AG04450 (cell line): ENCODE measurements at regions not wholly inside any gene's neighbourhood (a gene's known extent, or its start where the extent isn't known, plus 50 kb on each side); places are given as distances from the start of the nearest gene placed in this dataset.
"Not testable (repeated sequence)": the region's sequence is repeated elsewhere in the genome, so short reads cannot be mapped to it uniquely, and the experiment has no call there.

Experiments used
- CTCF ChIA-PET: fragments of 300-600, 350-600 bp; formaldehyde crosslinking; extraction: SDS; loops from one replicate; lab custom pipeline; 2022; ENCODE audit warnings: antibody characterized with exemption, inconsistent platforms; lab: Charles Lee
- POLR2A ChIA-PET: fragments of 350-600 bp; formaldehyde crosslinking; extraction: SDS; loops from one replicate; lab custom pipeline; 2021; ENCODE audit warnings: antibody characterized with exemption, inconsistent platforms; lab: Yijun Ruan, JAX
- DNase-seq: peaks from one replicate; pipeline ENCODE4 v3.0.0-alpha.2; 2011; ENCODE audit warnings: low read depth, low spot score
- H3K27ac ChIP-seq: one replicate; pipeline ENCODE4 v1.5.1; 2012; ENCODE audit warnings: low read depth, low read length, control low read depth
- H3K27me3 ChIP-seq: one replicate; pipeline ENCODE4 v1.6.0; 2012; ENCODE audit warnings: low read length; ENCODE audit not compliant: control insufficient read depth, insufficient read depth
- H3K4me3 ChIP-seq: 2 replicates; pipeline ENCODE4 v1.5.1; 2011; ENCODE audit warnings: mild to moderate bottlenecking, low read depth, low read length, control low read depth
- H3K9me3 ChIP-seq: 2 replicates; pipeline ENCODE4 v1.5.1; 2012; ENCODE audit warnings: low read length; ENCODE audit not compliant: control insufficient read depth, insufficient read depth
- TF ChIP-seq, protein P1 (sequence below): IDR thresholded peaks from 2 replicates; pipeline ENCODE4 v1.5.1; 2011; ENCODE audit warnings: low read depth, low read length, control low read depth, inconsistent platforms

- no peak for DNase-seq
- ChIA-PET POLR2A (no interaction called here), CTCF (no interaction called here)
- H3K27me3 ChIP-seq, result no peaks in the 10 kb centered on the region
- no peak overlapping the region for H3K4me3 ChIP-seq
- H3K9me3 ChIP-seq, result 0 out of 2 replicates have a peak, but pooled peaks cover 3% of the 10 kb centered on the region
- TF ChIP-seq, protein P1, sequence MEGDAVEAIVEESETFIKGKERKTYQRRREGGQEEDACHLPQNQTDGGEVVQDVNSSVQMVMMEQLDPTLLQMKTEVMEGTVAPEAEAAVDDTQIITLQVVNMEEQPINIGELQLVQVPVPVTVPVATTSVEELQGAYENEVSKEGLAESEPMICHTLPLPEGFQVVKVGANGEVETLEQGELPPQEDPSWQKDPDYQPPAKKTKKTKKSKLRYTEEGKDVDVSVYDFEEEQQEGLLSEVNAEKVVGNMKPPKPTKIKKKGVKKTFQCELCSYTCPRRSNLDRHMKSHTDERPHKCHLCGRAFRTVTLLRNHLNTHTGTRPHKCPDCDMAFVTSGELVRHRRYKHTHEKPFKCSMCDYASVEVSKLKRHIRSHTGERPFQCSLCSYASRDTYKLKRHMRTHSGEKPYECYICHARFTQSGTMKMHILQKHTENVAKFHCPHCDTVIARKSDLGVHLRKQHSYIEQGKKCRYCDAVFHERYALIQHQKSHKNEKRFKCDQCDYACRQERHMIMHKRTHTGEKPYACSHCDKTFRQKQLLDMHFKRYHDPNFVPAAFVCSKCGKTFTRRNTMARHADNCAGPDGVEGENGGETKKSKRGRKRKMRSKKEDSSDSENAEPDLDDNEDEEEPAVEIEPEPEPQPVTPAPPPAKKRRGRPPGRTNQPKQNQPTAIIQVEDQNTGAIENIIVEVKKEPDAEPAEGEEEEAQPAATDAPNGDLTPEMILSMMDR, result no peak
- H3K27ac ChIP-seq, result no peak overlapping the region
Observed at GRCh38 chr7:153772966-153773365, 279.2 kb upstream of the DPP6 start.

GRCh38 chr7:153776940-153777339 lies 275.3 kb upstream of the DPP6 start:
- H3K27me3 ChIP-seq, CTCF ChIA-PET, POLR2A ChIA-PET, H3K9me3 ChIP-seq, H3K4me3 ChIP-seq, DNase-seq, H3K27ac ChIP-seq: not testable (repeated sequence)

DNA sequence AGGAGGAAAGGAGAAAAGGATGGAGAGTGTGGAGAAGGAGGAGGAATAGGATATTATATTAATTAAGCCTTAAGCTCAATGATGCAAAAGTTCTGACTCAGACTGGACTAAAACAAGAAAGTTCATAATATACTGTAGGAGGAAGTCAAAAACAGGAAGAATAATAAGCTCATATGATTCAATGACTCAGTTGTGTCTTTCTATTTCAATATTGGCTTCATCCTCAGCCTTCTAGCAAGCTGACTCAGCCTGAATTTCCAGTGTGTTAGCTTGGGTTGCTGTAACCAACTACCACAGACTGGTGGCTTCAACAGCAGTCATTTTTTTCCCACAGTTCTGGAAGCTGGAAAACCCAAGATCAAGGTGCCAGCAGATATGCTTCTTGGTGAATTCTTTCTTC lies 254.8 kb upstream of the DPP6 start:
- H3K9me3 ChIP-seq, result peaks cover 13% of the 10 kb centered on the region
- POLR2A ChIA-PET, H3K4me3 ChIP-seq, H3K27me3 ChIP-seq, H3K27ac ChIP-seq, DNase-seq, CTCF ChIA-PET: not testable (repeated sequence)

GRCh38 chr7:153808117-153808516 lies 244.1 kb upstream of the DPP6 start:
- H3K27ac ChIP-seq, result no peak overlapping the region
- DNase-seq, result no peak
- no peaks in the 10 kb centered on the region for H3K27me3 ChIP-seq
- peaks cover 4% of the 10 kb centered on the region; the same call in 1 of the 2 replicates for H3K9me3 ChIP-seq
- ChIA-PET POLR2A (no interaction called here), CTCF (no interaction called here)
- TF ChIP-seq, protein P1, result no peak
- no peak overlapping the region for H3K4me3 ChIP-seq

DNA sequence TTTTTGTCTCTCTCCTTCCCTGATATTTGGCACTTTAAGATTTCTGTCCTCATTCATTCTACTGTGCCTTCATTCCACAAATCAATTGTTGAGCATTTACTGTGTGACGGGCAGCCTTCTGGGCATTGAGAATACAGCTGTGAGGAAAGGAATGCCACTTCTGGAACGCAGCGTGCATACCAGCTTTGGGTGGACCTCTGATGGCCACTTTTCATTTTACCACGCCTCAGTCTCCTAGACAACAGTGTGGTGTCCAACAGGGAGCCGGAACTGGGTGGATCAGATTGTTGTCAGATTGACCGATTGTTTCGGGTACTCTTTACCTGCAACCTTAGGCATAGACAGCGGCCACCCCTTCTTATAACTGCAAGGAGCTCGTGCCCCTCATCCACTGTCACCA lies 222.7 kb upstream of the DPP6 start:
- CTCF ChIA-PET, result no interaction called here

GRCh38 chr7:153832160-153832559 lies 220.0 kb upstream of the DPP6 start:
- Histone ChIP-seq H3K27ac (no peak overlapping the region), H3K27me3 (no peaks in the 10 kb centered on the region), H3K4me3 (no peak overlapping the region), H3K9me3 (peaks cover 22% of the 10 kb centered on the region)
- DNase-seq, result no peak
- CTCF ChIA-PET, result no interaction called here
- TF ChIP-seq, protein P1, result no peak
- POLR2A ChIA-PET, result no interaction called here

More for the DNA sequence above, 222.7 kb upstream of the DPP6 start:
- TF ChIP-seq, protein P1, result no peak
- Histone ChIP-seq H3K27me3 (no peaks in the 10 kb centered on the region), H3K4me3 (no peak overlapping the region), H3K9me3 (peaks cover 20% of the 10 kb centered on the region), H3K27ac (no peak overlapping the region)
- no peak for DNase-seq
- POLR2A ChIA-PET, result no interaction called here
